RWPE2 (cell line): ENCODE measurements at regions not wholly inside any gene's neighbourhood (a gene's known extent, or its start where the extent isn't known, plus 50 kb on each side); places are given as distances from the start of the nearest gene placed in this dataset.

ENCODE experiments used
- ATAC-seq: fragments of 200-7000 bp; cut with Tn5 transposase; 3 replicates; pipeline ENCODE4 v1.9.1; 2021; ENCODE audit warnings: low read depth
- DNase-seq: peaks from one replicate; pipeline ENCODE4 v3.0.0-alpha.2; 2020; ENCODE audit warnings: low spot score
- H3K27ac ChIP-seq: fragments of 450-650 bp; 2 replicates; pipeline ENCODE4 v1.5.1; 2017; ENCODE audit warnings: mild to moderate bottlenecking; ENCODE audit not compliant: poor library complexity, severe bottlenecking
- H3K27me3 ChIP-seq: fragments of 250-450 bp; sonication (Bioruptor Pico); 2 replicates; pipeline ENCODE4 v1.5.1; 2021; ENCODE audit warnings: mild to moderate bottlenecking, moderate library complexity; ENCODE audit not compliant: insufficient read depth, poor library complexity, severe bottlenecking
- H3K36me3 ChIP-seq: fragments of 250-450 bp; sonication (Bioruptor Pico); 2 replicates; pipeline ENCODE4 v1.5.1; 2020; ENCODE audit warnings: low read depth, mild to moderate bottlenecking, moderate library complexity
- H3K4me1 ChIP-seq: fragments of 250-450 bp; sonication (Bioruptor Pico); 2 replicates; pipeline ENCODE4 v1.5.1; 2021; ENCODE audit warnings: mild to moderate bottlenecking, moderate library complexity; ENCODE audit not compliant: insufficient read depth, poor library complexity, severe bottlenecking
- H3K4me3 ChIP-seq: fragments of 250-450 bp; sonication (Bioruptor Pico); 2 replicates; pipeline ENCODE4 v1.5.1; 2021; ENCODE audit warnings: mild to moderate bottlenecking, moderate library complexity; ENCODE audit not compliant: severe bottlenecking
- H3K9me3 ChIP-seq: fragments of 250-450 bp; sonication (Bioruptor Pico); 2 replicates; pipeline ENCODE4 v1.5.1; 2021; ENCODE audit warnings: mild to moderate bottlenecking, moderate library complexity; ENCODE audit not compliant: severe bottlenecking
- TF ChIP-seq, protein P1 (sequence below): fragments of 450-650 bp; IDR thresholded peaks from one replicate; pipeline ENCODE4 v1.5.1; 2017; ENCODE audit warnings: mild to moderate bottlenecking, moderate library complexity; ENCODE audit not compliant: poor library complexity, severe bottlenecking

GRCh38 chr6:163786995-163787671 is 372.6 kb downstream of the QKI start:
- H3K4me1 ChIP-seq = peaks cover 11% of the 10 kb centered on the region
- H3K4me3 ChIP-seq = no peak overlapping the region
- H3K36me3 ChIP-seq = no peaks in the 10 kb centered on the region
- DNase-seq = no peak
- TF ChIP-seq, protein P1, sequence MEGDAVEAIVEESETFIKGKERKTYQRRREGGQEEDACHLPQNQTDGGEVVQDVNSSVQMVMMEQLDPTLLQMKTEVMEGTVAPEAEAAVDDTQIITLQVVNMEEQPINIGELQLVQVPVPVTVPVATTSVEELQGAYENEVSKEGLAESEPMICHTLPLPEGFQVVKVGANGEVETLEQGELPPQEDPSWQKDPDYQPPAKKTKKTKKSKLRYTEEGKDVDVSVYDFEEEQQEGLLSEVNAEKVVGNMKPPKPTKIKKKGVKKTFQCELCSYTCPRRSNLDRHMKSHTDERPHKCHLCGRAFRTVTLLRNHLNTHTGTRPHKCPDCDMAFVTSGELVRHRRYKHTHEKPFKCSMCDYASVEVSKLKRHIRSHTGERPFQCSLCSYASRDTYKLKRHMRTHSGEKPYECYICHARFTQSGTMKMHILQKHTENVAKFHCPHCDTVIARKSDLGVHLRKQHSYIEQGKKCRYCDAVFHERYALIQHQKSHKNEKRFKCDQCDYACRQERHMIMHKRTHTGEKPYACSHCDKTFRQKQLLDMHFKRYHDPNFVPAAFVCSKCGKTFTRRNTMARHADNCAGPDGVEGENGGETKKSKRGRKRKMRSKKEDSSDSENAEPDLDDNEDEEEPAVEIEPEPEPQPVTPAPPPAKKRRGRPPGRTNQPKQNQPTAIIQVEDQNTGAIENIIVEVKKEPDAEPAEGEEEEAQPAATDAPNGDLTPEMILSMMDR = no peak
- ATAC-seq = no peak
- H3K9me3 ChIP-seq = no peaks in the 10 kb centered on the region
- no peaks in the 10 kb centered on the region for H3K27me3 ChIP-seq
- no peak overlapping the region for H3K27ac ChIP-seq

- TF ChIP-seq, protein P1 = no peak
- Histone ChIP-seq H3K36me3 (no peaks in the 10 kb centered on the region), H3K27me3 (no peaks in the 10 kb centered on the region), H3K9me3 (no peaks in the 10 kb centered on the region), H3K4me1 (no peaks in the 10 kb centered on the region), H3K27ac (no peak overlapping the region), H3K4me3 (no peak overlapping the region)
- ATAC-seq (no peak), DNase-seq (no peak)
These were observed 368.0 kb downstream of the QKI start for GRCh38 chr6:163782436-163783003.

- H3K27ac ChIP-seq = no peak overlapping the region
- no peak for DNase-seq
These were observed 366.5 kb downstream of the QKI start for GRCh38 chr6:163780994-163781393.

GRCh38 chr6:163779727-163780284 is 365.3 kb downstream of the QKI start:
- TF ChIP-seq, protein P1 = no peak
- no peaks in the 10 kb centered on the region for H3K27me3 ChIP-seq
- no peaks in the 10 kb centered on the region for H3K36me3 ChIP-seq
- H3K27ac ChIP-seq = no peak overlapping the region
- ATAC-seq (no peak), DNase-seq (no peak)
- no peaks in the 10 kb centered on the region for H3K4me1 ChIP-seq
- no peak overlapping the region for H3K4me3 ChIP-seq
- H3K9me3 ChIP-seq = no peaks in the 10 kb centered on the region

More at GRCh38 chr6:163780994-163781393, 366.5 kb downstream of the QKI start:
- no peaks in the 10 kb centered on the region for H3K36me3 ChIP-seq
- ATAC-seq = no peak
- H3K4me1 ChIP-seq = no peaks in the 10 kb centered on the region
- H3K9me3 ChIP-seq = no peaks in the 10 kb centered on the region
- TF ChIP-seq, protein P1 = no peak
- H3K4me3 ChIP-seq = no peak overlapping the region
- H3K27me3 ChIP-seq = no peaks in the 10 kb centered on the region

DNA sequence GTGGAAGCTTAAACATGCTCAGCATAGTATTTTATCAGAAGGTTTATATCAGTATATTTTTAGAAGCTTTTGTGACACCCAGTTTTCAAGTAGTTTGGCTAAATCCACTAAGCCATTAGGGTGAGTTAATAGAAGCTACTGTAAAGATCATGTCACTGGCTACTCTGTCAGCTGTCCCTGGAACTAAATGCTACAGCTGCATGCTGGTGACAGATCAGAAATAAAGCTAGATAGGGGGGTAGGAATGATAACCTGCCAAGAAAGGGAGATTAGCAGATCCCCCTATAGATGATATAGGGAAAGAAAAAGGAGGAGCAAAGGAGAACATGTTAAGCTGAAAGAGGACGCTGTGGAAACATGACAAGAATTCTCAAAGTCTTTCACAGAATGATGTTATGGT is 363.2 kb downstream of the QKI start:
- H3K4me3 ChIP-seq = no peak overlapping the region
- H3K9me3 ChIP-seq = no peaks in the 10 kb centered on the region
- H3K36me3 ChIP-seq = no peaks in the 10 kb centered on the region
- H3K27me3 ChIP-seq = no peaks in the 10 kb centered on the region
- TF ChIP-seq, protein P1 = no peak
- ATAC-seq (no peak), DNase-seq (no peak)
- no peak overlapping the region for H3K27ac ChIP-seq
- H3K4me1 ChIP-seq = no peaks in the 10 kb centered on the region
